Stimulated activated CD8-positive, alpha-beta memory T cell treated with anti-CD3 and anti-CD28 coated beads, Interleukin-7, amount 100 ng/mL, for 4 hours (primary cell): ENCODE measurements at regions not wholly inside any gene's neighbourhood (a gene's known extent, or its start where the extent isn't known, plus 50 kb on each side); places are given as distances from the start of the nearest gene placed in this dataset.

Experiments
- DNase-seq, 2 donors: peaks; one replicate each; pipeline ENCODE4 v3.0.0-alpha.2; 2020; ENCODE audit warnings: low read depth in 2 of 2

GRCh38 chr4:128601991-128602695 lies 207.4 kb upstream of the JADE1 start:
- no peak for DNase-seq

- DNase-seq: no peak
These were observed 208.3 kb upstream of the JADE1 start for GRCh38 chr4:128600996-128601871.

DNA sequence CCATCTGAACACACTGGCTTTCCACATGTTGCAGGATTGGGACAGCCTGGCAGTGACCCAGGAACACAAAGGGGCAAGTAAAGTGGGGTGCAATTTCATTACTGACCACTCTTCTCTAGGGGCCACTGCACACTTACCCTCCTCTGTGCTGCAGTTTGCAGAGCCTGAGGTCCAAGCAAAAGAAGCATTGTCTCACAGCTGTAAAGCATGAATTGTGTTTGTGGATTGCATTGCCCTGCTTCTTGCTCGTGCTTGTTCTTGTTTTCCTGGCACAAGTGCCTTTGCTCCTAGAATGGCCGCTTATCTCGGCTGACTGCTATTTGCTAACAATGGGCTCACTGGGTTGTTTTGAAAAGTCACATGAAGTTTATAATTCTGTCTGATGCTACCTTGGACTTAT lies 209.1 kb upstream of the JADE1 start:
- DNase-seq: no peak

DNA sequence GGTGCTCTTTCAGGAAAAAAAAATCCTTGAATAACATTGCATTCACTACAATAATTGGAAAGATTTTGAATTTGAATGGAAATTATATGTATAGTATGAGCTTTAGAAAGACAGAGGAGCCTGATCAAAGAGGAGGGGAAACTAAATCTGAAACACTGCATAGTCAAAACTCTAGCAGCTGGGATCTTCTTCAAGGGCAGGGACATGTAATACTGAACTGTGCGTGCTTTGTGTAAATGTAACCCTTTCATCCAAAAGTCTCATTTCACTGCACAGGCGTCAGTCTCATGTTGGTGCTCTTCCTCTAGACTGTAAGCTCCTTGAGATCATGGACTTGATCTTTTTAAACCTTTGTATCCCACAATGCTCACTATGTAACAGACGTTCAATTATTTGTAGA lies 212.0 kb upstream of the JADE1 start:
- no peak for DNase-seq

GRCh38 chr4:128596853-128597252 lies 212.6 kb upstream of the JADE1 start:
- no peak for DNase-seq

GRCh38 chr4:128596115-128596514 lies 213.4 kb upstream of the JADE1 start:
- DNase-seq: no peak

DNA sequence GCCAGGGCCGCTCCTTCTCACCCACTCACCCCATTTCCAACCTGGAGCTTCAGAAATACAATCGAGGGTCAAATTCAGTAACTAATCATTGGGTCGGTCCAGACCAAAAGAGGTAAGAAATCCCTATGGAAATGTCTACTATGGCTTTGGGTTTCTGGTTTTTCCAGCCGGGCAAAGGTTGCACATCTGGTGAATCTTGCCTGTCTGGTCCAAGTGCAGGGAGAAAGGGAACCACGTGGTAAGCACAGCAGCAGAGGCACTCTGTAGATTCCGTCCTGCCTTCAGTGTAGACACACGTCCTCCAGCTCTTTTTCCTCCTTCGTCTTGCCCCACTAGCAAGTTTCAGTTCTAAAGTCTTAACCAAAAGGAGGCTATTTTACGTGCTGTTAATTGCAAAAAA lies 218.0 kb upstream of the JADE1 start:
- DNase-seq: no peak

GRCh38 chr4:128590773-128591172 lies 218.7 kb upstream of the JADE1 start:
- DNase-seq: no peak

DNA sequence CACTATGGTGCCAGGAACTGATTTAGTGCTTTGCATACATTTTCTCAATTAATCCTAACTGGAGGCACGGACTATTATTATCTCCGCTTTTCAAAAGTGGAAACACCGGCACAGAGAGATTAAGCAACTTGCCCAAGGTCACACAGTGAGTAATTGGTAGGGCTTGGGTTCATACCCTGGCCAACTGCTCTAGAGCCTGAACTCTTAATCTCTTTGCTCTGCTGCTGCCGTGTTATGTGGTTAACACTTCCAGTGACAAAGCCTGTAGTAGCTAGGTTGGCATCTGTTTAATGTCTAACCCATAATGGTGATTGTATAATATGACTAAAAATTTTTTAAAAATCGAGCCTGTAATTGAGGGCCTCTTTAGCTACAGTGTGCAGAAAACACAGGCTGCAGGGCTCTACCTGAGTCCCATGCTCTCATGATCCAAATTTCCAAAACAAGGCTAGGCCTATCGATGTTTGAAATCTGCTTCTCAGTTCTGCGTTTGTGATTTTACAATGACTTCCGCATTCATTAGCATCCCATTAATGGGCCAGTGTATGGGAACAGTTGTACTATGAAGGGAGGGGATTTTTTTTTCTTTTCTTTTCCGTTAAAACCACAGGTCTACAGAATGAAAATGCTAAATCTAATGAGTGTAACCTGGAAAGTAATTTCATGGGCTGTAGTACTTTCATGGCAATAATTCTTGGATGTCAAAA lies 219.3 kb upstream of the JADE1 start:
- no peak for DNase-seq

DNA sequence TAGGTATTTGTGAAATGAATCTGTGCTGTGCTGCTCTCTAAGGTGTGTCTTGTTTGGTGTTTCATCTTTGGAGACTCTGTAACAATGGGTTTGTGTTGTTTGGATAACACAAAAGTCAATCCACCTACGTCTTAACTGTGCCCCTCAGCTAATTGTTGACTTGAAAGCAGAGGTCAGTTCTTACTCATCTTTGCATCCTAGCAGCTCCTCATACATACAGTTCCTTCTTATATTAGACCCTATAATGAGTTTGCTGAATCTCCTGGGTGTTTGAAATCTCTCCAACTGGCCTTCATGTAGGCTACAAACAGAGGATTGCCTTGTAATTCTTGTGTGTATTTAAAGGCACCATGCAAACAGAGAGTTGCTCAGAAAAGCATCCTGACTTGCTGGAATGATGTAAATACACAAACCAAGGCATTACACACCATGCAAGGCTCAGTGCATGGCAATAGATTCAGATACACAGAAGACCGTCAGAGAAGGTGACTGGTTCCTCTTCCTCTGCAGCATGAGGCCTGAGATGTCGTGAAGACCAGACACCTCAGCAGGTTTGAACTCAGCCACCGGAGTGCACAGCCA lies 220.0 kb upstream of the JADE1 start:
- DNase-seq: no peak

DNA sequence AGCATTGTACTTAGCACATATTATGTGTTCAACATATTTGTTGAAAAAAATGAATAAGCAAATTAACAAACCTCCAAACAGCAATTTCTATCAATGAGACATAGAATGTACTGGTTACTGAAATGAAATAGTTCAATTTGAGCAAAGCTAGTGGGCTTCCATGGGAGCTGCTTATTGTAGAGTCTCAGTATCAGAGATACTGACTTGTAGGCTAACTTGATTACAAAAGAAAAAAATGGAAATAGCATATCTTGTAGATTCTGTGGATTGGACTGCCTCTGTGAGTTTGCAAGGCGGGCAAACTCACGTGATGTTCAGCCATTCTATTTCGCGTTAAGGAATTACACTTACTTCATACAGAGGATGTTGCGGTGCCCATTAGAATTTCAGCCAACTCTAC lies 222.1 kb upstream of the JADE1 start:
- no peak for DNase-seq

DNA sequence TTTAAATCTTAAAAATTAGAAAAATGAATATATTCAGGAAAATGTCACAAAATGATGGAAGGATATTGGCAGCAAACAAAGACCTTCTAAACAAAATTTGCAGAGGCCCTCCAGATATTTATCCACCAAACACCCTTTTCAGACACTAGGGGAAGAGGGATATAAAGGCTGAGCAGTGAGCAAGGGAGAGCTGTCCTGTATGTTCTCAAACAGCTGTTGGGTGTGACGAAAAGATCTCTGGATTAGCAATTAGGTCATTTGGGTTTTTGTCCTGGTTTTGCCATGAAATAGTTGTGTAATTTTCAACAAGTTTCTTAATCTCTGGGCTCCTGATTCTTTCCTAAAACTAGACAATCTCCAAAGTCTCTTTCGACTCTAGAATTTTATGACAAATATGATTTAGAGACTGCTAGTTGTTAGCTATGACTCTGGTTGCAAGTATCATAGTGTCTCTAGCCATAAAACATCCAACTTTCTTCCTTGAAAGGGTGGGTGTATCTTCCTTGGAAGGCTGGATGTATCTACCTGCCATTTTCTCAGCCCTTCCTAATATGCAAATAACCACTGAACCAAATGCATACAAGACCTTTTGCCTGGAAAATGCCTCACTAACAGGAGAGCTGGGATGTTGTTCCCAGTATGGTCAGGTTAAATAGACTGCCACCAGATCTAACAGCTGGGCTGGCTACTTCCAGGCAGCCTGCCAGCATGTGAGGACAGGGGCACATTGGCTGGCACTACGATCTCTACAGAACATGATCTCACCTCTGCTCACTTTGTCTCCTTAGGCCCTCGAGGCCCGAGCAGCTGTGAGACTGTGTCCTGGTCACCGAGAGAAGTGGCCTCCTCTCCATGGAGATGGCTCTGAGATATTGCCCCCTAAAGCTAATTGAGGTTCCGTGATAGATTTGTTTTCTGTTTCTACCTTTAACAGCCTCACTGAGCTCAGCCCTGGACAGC lies 225.5 kb upstream of the JADE1 start:
- no peak for DNase-seq

GRCh38 chr4:128582427-128582870 lies 227.1 kb upstream of the JADE1 start:
- DNase-seq: no peak

GRCh38 chr4:128579154-128579853 lies 230.2 kb upstream of the JADE1 start:
- no peak for DNase-seq

GRCh38 chr4:128574706-128575105 lies 234.8 kb upstream of the JADE1 start:
- peak; percentile 11 to 41 for DNase-seq

DNA sequence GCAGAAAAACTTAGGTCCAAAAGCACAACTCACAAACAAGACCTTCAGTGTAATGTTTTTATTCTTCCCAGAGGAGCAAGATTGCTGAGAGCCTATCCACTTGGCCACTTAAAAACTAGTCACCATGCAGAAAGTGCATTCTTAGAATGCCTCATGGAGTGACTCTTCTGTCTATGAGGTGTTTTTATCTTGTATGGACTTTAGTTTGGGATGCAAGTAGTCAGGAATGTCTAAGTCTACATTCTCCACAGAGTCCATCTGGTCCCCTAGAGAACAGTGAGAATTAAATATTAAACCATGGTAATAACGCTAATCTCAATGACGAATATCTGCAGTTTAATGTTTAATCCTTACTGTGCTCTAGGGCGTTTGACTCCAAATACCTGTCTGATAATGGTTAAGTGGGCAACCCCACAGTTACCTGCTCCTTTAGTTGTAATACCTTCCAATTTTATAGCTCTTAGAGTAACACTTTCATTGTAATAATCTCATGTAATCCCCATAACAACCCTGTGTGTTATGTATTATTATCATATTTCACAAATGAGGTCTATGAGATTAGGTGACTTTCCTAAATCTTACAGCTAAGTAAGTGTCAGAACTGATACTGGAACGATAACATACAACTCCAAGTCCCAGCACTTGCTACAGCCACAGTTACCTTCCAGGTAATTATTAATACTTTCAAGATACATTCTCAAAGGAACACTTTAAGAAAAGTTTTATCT lies 235.6 kb upstream of the JADE1 start:
- no peak for DNase-seq

- DNase-seq: no peak
These were observed 236.7 kb upstream of the JADE1 start for GRCh38 chr4:128572778-128573241.

GRCh38 chr4:128571747-128572146 lies 237.8 kb upstream of the JADE1 start:
- DNase-seq: no peak

GRCh38 chr4:128570387-128570975 lies 239.0 kb upstream of the JADE1 start:
- DNase-seq: no peak
